OCI-LY7 (cell line): ENCODE measurements at regions not wholly inside any gene's neighbourhood (a gene's known extent, or its start where the extent isn't known, plus 50 kb on each side); places are given as distances from the start of the nearest gene placed in this dataset.

Experiments
- BruUV-seq: library from RNA; stranded (reverse); fragments of 400-500 nt; replicated peaks from 2 replicates; lab custom pipeline; 2021; lab: Mats Ljungman, UMichigan
- CTCF ChIA-PET: fragments of 300-600 bp; sonication (Branson Sonifier 250); formaldehyde crosslinking; loops from one replicate; lab custom pipeline; 2022; ENCODE audit warnings: antibody characterized with exemption; ENCODE audit not compliant: unreplicated experiment; lab: Charles Lee
- POLR2A ChIA-PET: fragments of 300-600 bp; sonication (Branson Sonifier 250); formaldehyde crosslinking; loops from one replicate; lab custom pipeline; 2022; ENCODE audit warnings: antibody characterized with exemption; lab: Charles Lee
- DNase-seq: peaks from one replicate; pipeline ENCODE4 v3.0.0-alpha.2; 2015; ENCODE audit warnings: low spot score
- H2AFZ ChIP-seq: fragments of 200-600 bp; sonication (generic), shearing (Covaris generic); 2 replicates; pipeline ENCODE4 v1.6.1; 2014; ENCODE audit warnings: mild to moderate bottlenecking, antibody characterized with exemption, low read length, moderate library complexity
- H3K27ac ChIP-seq: fragments of 200-600 bp; sonication (generic); 2 replicates; pipeline ENCODE4 v1.5.1; 2014; ENCODE audit warnings: mixed run types, low read depth, mild to moderate bottlenecking, moderate library complexity, low read length, inconsistent platforms; ENCODE audit not compliant: poor library complexity, severe bottlenecking
- H3K36me3 ChIP-seq: fragments of 200-600 bp; sonication (generic); 2 replicates; pipeline ENCODE4 v1.6.1; 2014; ENCODE audit warnings: mild to moderate bottlenecking, antibody characterized with exemption, low read length, moderate library complexity, mixed read lengths; ENCODE audit not compliant: insufficient read depth
- H3K4me1 ChIP-seq: fragments of 200-600 bp; sonication (generic); 2 replicates; pipeline ENCODE4 v1.5.1; 2014; ENCODE audit warnings: mild to moderate bottlenecking, low read length; ENCODE audit not compliant: insufficient read depth, poor library complexity, severe bottlenecking
- H3K4me2 ChIP-seq: fragments of 200-600 bp; sonication (generic); 2 replicates; pipeline ENCODE4 v1.6.1; 2014; ENCODE audit warnings: mild to moderate bottlenecking, low read length
- H3K4me3 ChIP-seq: fragments of 200-600 bp; sonication (generic); 2 replicates; pipeline ENCODE4 v1.5.1; 2014; ENCODE audit warnings: mild to moderate bottlenecking, low read depth, low read length; ENCODE audit not compliant: poor library complexity, severe bottlenecking
- H3K79me2 ChIP-seq: fragments of 200-600 bp; sonication (generic); 2 replicates; pipeline ENCODE4 v1.6.1; 2016; ENCODE audit warnings: low read depth, mild to moderate bottlenecking, low read length, moderate library complexity, mixed read lengths; ENCODE audit not compliant: insufficient read depth
- H3K9me2 ChIP-seq: fragments of 200-600 bp; sonication (generic); 2 replicates; pipeline ENCODE4 v1.6.1; 2016; ENCODE audit warnings: mild to moderate bottlenecking, low read length, mixed read lengths; ENCODE audit not compliant: insufficient read depth
- H3K9me3 ChIP-seq: fragments of 200-600 bp; sonication (generic); 2 replicates; pipeline ENCODE4 v1.6.1; 2014; ENCODE audit warnings: mild to moderate bottlenecking, mixed run types, low read length, mixed read lengths
- H4K20me1 ChIP-seq: fragments of 200-600 bp; sonication (generic); 2 replicates; pipeline ENCODE4 v1.6.1; 2014; ENCODE audit warnings: mild to moderate bottlenecking, antibody characterized with exemption, low read length, moderate library complexity, mixed read lengths; ENCODE audit not compliant: insufficient read depth
- EZH2phosphoT487 ChIP-seq: fragments of 200-600 bp; sonication (generic); IDR thresholded peaks from 2 replicates; pipeline ENCODE4 v1.6.1; 2018; ENCODE audit warnings: low read depth, borderline replicate concordance, mild to moderate bottlenecking, mixed run types, antibody characterized with exemption, low read length, moderate library complexity, mixed read lengths
- intact Hi-C: fragments of 100-400 bp; cut with micrococcal nuclease; formaldehyde crosslinking; loops from one replicate; pipeline ENCODE4 v1.10.0; 2022; ENCODE audit not compliant: unreplicated experiment
- TF ChIP-seq, protein P1 (sequence below): fragments of 200-600 bp; sonication (generic); conservative IDR thresholded peaks from 2 replicates; pipeline ENCODE4 v1.5.1; 2014; ENCODE audit warnings: mild to moderate bottlenecking, antibody characterized with exemption, low read length, moderate library complexity, mixed read lengths

DNA sequence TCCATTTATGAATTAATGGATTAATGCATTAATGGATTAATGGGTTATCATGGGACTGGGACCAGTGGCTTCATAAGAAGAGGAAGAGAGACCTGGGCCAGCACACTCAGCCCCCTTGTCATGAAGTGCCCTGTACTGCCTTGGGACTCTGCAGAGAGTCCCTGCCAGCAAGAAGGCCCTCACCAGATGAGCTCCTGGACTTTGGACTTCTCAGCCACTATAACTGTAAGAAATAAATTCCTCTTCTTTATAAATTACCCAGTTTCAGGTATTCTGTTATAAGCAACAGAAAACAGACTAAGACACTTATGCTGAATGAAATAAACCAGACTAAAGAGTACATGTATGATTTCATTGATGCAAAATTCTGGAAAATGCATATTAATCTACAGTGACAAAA, 119.4 kb upstream of the MSX1 start:
- no peak overlapping the region for H2AFZ ChIP-seq
- POLR2A ChIA-PET = no interaction called here
- no peak overlapping the region for H3K4me3 ChIP-seq
- no peaks in the 10 kb centered on the region for H3K9me3 ChIP-seq
- H3K4me2 ChIP-seq = no peak overlapping the region
- no peaks in the 10 kb centered on the region for H3K36me3 ChIP-seq
- intact Hi-C loops = no loop called here
- no peak overlapping the region for H3K27ac ChIP-seq
- no peak for TF ChIP-seq EZH2phosphoT487
- TF ChIP-seq, protein P1, sequence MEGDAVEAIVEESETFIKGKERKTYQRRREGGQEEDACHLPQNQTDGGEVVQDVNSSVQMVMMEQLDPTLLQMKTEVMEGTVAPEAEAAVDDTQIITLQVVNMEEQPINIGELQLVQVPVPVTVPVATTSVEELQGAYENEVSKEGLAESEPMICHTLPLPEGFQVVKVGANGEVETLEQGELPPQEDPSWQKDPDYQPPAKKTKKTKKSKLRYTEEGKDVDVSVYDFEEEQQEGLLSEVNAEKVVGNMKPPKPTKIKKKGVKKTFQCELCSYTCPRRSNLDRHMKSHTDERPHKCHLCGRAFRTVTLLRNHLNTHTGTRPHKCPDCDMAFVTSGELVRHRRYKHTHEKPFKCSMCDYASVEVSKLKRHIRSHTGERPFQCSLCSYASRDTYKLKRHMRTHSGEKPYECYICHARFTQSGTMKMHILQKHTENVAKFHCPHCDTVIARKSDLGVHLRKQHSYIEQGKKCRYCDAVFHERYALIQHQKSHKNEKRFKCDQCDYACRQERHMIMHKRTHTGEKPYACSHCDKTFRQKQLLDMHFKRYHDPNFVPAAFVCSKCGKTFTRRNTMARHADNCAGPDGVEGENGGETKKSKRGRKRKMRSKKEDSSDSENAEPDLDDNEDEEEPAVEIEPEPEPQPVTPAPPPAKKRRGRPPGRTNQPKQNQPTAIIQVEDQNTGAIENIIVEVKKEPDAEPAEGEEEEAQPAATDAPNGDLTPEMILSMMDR = no peak
- no peak for DNase-seq
- H4K20me1 ChIP-seq = no peaks in the 10 kb centered on the region
- no peaks in the 10 kb centered on the region for H3K4me1 ChIP-seq
- no peaks in the 10 kb centered on the region for H3K79me2 ChIP-seq
- BruUV-seq = no TSS peak
- no peaks in the 10 kb centered on the region for H3K9me2 ChIP-seq
- CTCF ChIA-PET = no interaction called here

DNA sequence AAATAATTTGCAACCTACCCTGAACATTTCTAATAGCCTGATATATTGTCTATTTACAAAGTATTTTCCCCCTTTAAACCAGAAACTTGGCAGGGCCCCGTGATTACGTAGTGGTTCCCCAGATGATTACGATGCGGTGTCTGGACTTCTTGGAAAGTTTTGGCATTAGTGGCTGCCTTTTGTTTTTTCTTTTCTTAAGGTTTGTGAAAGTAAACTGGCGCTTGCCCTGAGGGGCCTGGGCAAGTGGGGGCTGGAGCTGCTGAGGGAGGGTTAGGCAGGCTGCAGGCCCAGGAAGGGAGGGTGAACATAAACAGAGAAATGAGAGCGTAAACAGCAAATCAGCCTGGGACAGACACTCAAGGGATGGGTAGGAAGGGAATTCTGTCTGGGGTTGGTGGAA, 123.6 kb upstream of the MSX1 start:
- Histone ChIP-seq H3K9me2 (no peaks in the 10 kb centered on the region), H4K20me1 (no peaks in the 10 kb centered on the region), H2AFZ (no peak overlapping the region), H3K4me2 (no peak overlapping the region), H3K79me2 (no peaks in the 10 kb centered on the region), H3K36me3 (no peaks in the 10 kb centered on the region), H3K4me3 (no peak overlapping the region), H3K4me1 (no peaks in the 10 kb centered on the region), H3K9me3 (no peaks in the 10 kb centered on the region), H3K27ac (no peak overlapping the region)
- no TSS peak for BruUV-seq
- intact Hi-C loops = no loop called here
- CTCF ChIA-PET = no interaction called here
- no peak for TF ChIP-seq EZH2phosphoT487
- TF ChIP-seq, protein P1 = no peak
- POLR2A ChIA-PET = no interaction called here
- no peak for DNase-seq

DNA sequence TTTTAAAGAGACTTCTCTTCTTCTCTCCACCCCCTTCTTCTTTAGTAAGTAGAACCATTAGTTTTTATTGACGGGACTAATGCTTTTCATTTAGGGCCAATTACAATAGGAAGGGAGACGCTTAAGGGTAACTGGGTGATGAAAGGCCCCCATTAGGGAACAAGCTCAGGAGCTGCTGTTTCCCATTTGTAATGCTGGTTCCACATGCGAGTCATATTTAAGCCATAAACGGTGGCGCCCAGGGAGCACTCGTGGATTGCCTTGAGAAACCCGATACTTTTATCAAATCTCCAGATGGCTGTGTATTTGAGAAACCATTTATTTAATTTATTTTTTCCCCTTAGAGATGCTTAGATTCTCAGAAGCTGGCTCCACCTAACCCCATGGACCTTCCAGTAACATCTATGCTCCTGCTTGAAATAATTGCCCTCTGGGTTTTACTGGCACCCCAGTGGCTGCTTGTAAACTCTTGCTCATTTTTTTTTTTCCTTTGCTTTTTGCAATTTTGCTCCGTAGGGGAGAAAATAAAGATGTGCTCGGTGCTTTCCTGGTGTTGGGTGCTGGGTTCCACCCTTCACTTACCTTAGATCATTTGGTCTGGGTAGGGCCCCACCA, 124.2 kb upstream of the MSX1 start:
- H2AFZ ChIP-seq = no peak overlapping the region
- intact Hi-C loops = no loop called here
- H3K4me2 ChIP-seq = no peak overlapping the region
- TF ChIP-seq, protein P1 = no peak
- TF ChIP-seq EZH2phosphoT487 = no peak
- no peaks in the 10 kb centered on the region for H3K9me3 ChIP-seq
- DNase-seq = no peak
- no peaks in the 10 kb centered on the region for H3K79me2 ChIP-seq
- BruUV-seq = no TSS peak
- no peaks in the 10 kb centered on the region for H3K4me1 ChIP-seq
- ChIA-PET CTCF (interaction anchor here (0.5 kb wide), 1 partner anchor 118 kb away, joined by 3 read pairs; no protein-coding TSS in a partner anchor), POLR2A (no interaction called here)
- no peak overlapping the region for H3K27ac ChIP-seq
- H4K20me1 ChIP-seq = no peaks in the 10 kb centered on the region
- H3K36me3 ChIP-seq = no peaks in the 10 kb centered on the region
- H3K9me2 ChIP-seq = no peaks in the 10 kb centered on the region
- no peak overlapping the region for H3K4me3 ChIP-seq
